Esophagus muscularis mucosa (tissue), 4 donors: ENCODE measurements at regions not wholly inside any gene's neighbourhood (a gene's known extent, or its start where the extent isn't known, plus 50 kb on each side); places are given as distances from the start of the nearest gene placed in this dataset.
"Not testable (repeated sequence)": the region's sequence is repeated elsewhere in the genome, so short reads cannot be mapped to it uniquely, and the experiment has no call there.

Experiments
- DNase-seq: peaks from one replicate; pipeline ENCODE4 v3.0.0-alpha.2; 2017; ENCODE audit errors: extremely low spot score
- H3K27ac ChIP-seq, 4 donors: fragments of 200-600 bp; sonication (generic); replicated peaks in 1 of 4; 1 replicate in 3 of 4; 2 replicates in 1 of 4; pipeline ENCODE4 v1.5.1; 2016 to 2019; ENCODE audit warnings: mild to moderate bottlenecking in 1 of 4
- H3K27me3 ChIP-seq, 4 donors: fragments of 200-600 bp; sonication (generic); one replicate each; pipeline versions ENCODE4 v1.5.1 to v1.6.0; 2016 to 2019
- H3K36me3 ChIP-seq, 4 donors: fragments of 200-600 bp; sonication (generic); one replicate each; pipeline ENCODE4 v1.5.1; 2016 to 2019
- H3K4me1 ChIP-seq, 4 donors: fragments of 200-600 bp; sonication (generic); one replicate each; pipeline ENCODE4 v1.5.1; 2016 to 2019
- H3K4me3 ChIP-seq, 4 donors: fragments of 200-600 bp; sonication (generic); 1 replicate in 2 of 4; 2 replicates in 2 of 4; pipeline ENCODE4 v1.5.1; 2016 to 2019; ENCODE audit warnings: mild to moderate bottlenecking in 4 of 4, moderate library complexity in 1 of 4
- H3K9me3 ChIP-seq, 4 donors: fragments of 200-600 bp; sonication (generic); 1 replicate in 3 of 4; 2 replicates in 1 of 4; pipeline ENCODE4 v1.5.1; 2016 to 2019
- EP300 ChIP-seq: sonication (generic); formaldehyde crosslinking; IDR thresholded peaks from one replicate; pipeline ENCODE4 v1.6.1; 2017; ENCODE audit warnings: antibody characterized with exemption
- POLR2A ChIP-seq: fragments of 450-650 bp; IDR thresholded peaks from one replicate; pipeline ENCODE4 v1.6.1; 2017; ENCODE audit warnings: antibody characterized with exemption, moderate library complexity, mild to moderate bottlenecking, low read depth
- POLR2AphosphoS5 ChIP-seq, 2 donors: sonication (generic); formaldehyde crosslinking; IDR thresholded peaks; one replicate each; pipeline ENCODE4 v1.6.1; 2017; ENCODE audit warnings: antibody characterized with exemption in 2 of 2
- WGBS: methylation state at CpG from one replicate; pipeline ENCODE4 v1.1.5; 2018; 5-methylcytosine and 5-hydroxymethylcytosine counted together
- intact Hi-C: fragments of 100-400 bp; cut with DNase I; formaldehyde crosslinking; loops from one replicate; pipeline ENCODE4 v1.15.1; 2023
- TF ChIP-seq, protein P1 (sequence below), 3 experiments: fragments of 200-600 bp in 2 of 3; fragments of 450-650 bp in 1 of 3; sonication (generic) in 2 of 3; IDR thresholded peaks; one replicate each; pipeline ENCODE4 v1.5.1; 2017 to 2019; ENCODE audit warnings: antibody characterized with exemption in 3 of 3, mild to moderate bottlenecking in 2 of 3, moderate library complexity in 1 of 3

DNA sequence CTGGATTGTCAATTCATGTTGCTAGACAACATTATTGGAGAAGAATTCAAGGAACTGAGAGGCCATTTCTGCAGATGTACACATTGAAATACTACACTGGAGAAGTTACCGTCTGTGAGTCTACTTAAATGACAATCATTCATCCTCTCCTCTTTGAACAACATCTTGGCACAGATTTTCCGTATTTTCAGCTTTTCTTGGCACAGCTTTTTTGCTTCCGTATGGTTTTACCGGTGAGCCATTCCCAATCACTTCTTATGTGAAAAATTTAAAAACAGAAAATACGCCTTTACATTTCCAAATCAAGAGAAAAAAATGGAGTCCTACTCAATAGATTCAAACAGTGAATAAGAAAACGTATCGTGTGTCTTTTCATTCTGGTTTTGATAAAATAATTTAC is 1493.7 kb downstream of the AMY1C start:
- 54% methylated on average over 7 of the region's 7 CpGs for WGBS
- no peak overlapping the region for H3K27ac ChIP-seq
- H3K27me3 ChIP-seq = no peaks in the 10 kb centered on the region
- no peak for DNase-seq
- H3K36me3 ChIP-seq = no peaks in the 10 kb centered on the region
- no peak for TF ChIP-seq POLR2AphosphoS5 (IDR thresholded peaks at IDR 0.05)
- no peak for TF ChIP-seq EP300
- H3K4me3 ChIP-seq = no peak overlapping the region
- H3K9me3 ChIP-seq = no peaks in the 10 kb centered on the region
- H3K4me1 ChIP-seq = no peaks in the 10 kb centered on the region
- intact Hi-C loops = no loop called here

DNA sequence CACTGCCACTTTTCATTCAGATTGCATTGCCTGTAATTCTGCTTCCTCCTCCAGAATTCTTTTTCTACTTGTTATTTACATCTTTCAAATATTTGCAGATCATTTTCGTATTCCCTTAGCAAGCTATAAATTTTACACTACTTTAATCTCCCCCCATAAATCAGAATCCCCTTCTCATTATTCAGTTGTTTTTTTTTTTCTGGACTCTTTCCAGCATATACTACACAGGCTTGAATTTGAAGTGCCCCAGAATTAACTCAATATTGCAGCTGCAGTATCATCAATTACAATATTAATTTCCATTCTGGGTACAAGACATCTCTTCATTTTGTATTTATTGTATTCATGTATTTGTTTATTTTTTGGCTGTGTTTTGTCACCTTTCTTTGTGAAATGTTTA is 1494.3 kb downstream of the AMY1C start:
- intact Hi-C loops = no loop called here
- Histone ChIP-seq H3K27me3 (no peaks in the 10 kb centered on the region), H3K9me3 (no peaks in the 10 kb centered on the region), H3K4me3 (no peak overlapping the region), H3K27ac (no peak overlapping the region), H3K36me3 (no peaks in the 10 kb centered on the region), H3K4me1 (no peaks in the 10 kb centered on the region)
- 14% methylated on average over 1 of the region's 1 CpG for WGBS
- TF ChIP-seq POLR2A = no peak
- TF ChIP-seq, protein P1, sequence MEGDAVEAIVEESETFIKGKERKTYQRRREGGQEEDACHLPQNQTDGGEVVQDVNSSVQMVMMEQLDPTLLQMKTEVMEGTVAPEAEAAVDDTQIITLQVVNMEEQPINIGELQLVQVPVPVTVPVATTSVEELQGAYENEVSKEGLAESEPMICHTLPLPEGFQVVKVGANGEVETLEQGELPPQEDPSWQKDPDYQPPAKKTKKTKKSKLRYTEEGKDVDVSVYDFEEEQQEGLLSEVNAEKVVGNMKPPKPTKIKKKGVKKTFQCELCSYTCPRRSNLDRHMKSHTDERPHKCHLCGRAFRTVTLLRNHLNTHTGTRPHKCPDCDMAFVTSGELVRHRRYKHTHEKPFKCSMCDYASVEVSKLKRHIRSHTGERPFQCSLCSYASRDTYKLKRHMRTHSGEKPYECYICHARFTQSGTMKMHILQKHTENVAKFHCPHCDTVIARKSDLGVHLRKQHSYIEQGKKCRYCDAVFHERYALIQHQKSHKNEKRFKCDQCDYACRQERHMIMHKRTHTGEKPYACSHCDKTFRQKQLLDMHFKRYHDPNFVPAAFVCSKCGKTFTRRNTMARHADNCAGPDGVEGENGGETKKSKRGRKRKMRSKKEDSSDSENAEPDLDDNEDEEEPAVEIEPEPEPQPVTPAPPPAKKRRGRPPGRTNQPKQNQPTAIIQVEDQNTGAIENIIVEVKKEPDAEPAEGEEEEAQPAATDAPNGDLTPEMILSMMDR (IDR thresholded peaks at IDR 0.05) = no peak
- TF ChIP-seq POLR2AphosphoS5 (IDR thresholded peaks at IDR 0.05) = no peak
- no peak for DNase-seq

DNA sequence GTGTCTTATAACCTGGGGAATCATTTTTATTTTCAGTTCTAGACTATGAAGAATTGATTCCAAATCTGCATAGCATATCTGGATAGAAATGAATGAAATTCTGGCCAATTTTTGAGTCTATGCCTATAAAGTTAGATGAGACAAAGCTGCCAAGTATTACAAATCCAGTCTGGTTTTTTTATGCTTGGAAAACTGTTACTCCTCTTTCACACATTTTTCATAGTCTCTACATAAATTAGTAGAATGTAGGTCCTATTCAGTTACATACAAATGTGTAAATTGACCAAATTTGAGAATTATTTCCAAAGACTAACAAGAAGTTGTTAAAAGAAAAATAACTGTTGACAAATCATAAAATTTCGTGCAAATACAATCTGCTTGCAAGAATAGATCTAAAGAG is 1505.2 kb downstream of the AMY1C start:
- Histone ChIP-seq H3K27ac (no peak overlapping the region), H3K27me3 (no peaks in the 10 kb centered on the region), H3K36me3 (no peaks in the 10 kb centered on the region), H3K4me3 (no peak overlapping the region), H3K9me3 (no peaks in the 10 kb centered on the region), H3K4me1 (no peaks in the 10 kb centered on the region)
- TF ChIP-seq EP300 (no peak), POLR2AphosphoS5 (IDR thresholded peaks at IDR 0.05) (no peak), POLR2A (no peak)
- TF ChIP-seq, protein P1 (IDR thresholded peaks at IDR 0.05) = no peak
- intact Hi-C loops = no loop called here
- no peak for DNase-seq
- 79% methylated on average over 1 of the region's 1 CpG for WGBS

DNA sequence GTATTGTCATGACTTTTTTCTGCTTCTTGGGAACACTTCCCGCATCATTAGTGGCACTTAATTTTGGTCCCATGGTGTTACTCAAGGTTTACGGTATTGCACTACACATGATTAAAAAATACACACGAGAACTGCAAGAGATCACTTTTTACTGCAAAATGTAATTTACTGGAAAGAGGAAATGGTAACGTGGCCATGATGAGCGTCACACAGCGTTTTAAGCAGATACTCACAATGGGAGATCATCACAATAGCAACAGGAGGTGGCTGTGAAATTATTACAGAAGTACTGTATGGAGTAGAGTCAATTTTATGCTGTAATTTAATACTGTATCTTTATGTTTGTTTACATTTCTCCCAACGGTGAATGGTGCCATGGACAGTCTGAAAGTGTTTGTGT is 1510.3 kb downstream of the AMY1C start:
- no peak for DNase-seq
- 79% methylated on average over 7 of the region's 7 CpGs for WGBS
- TF ChIP-seq, protein P1 (IDR thresholded peaks at IDR 0.05) = no peak
- TF ChIP-seq POLR2AphosphoS5 (IDR thresholded peaks at IDR 0.05) (no peak), EP300 (no peak), POLR2A (no peak)
- H3K27ac ChIP-seq = no peak overlapping the region
- intact Hi-C loops = no loop called here
- no peaks in the 10 kb centered on the region for H3K4me1 ChIP-seq
- H3K4me3 ChIP-seq = no peak overlapping the region
- no peaks in the 10 kb centered on the region for H3K27me3 ChIP-seq
- peaks cover 0 to 7% (median 2%) of the 10 kb centered on the region in 4 donors for H3K9me3 ChIP-seq
- no peaks in the 10 kb centered on the region for H3K36me3 ChIP-seq

DNA sequence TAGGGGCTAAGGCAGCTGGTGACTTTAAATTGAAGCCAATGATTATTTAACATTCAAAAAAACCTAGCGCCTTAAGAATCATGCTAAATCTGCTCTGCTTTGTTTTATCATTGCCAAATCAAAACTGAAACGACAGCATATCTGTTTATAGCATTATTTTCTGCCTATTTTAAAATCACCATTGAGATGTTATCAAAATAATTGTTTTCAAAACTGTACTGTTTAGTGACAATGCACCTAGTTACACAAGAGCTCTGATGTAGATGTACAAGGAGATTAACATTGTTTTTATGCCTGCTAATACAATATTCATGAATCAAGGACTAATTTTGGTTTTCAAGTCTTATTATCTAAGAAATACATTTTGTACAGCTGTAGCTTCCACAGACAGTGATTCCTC is 1521.3 kb downstream of the AMY1C start:
- H3K27ac ChIP-seq = no peak overlapping the region
- 71% methylated on average over 2 of the region's 2 CpGs for WGBS
- intact Hi-C loops = no loop called here
- H3K9me3 ChIP-seq = peaks cover 0 to 9% (median 0%) of the 10 kb centered on the region in 4 donors
- TF ChIP-seq, protein P1 (IDR thresholded peaks at IDR 0.05) = no peak
- no peak for TF ChIP-seq EP300
- no peak for TF ChIP-seq POLR2A
- no peak for TF ChIP-seq POLR2AphosphoS5 (IDR thresholded peaks at IDR 0.05)
- no peak overlapping the region for H3K4me3 ChIP-seq
- DNase-seq = no peak
- no peaks in the 10 kb centered on the region for H3K27me3 ChIP-seq
- H3K36me3 ChIP-seq = no peaks in the 10 kb centered on the region
- H3K4me1 ChIP-seq = no peaks in the 10 kb centered on the region

DNA sequence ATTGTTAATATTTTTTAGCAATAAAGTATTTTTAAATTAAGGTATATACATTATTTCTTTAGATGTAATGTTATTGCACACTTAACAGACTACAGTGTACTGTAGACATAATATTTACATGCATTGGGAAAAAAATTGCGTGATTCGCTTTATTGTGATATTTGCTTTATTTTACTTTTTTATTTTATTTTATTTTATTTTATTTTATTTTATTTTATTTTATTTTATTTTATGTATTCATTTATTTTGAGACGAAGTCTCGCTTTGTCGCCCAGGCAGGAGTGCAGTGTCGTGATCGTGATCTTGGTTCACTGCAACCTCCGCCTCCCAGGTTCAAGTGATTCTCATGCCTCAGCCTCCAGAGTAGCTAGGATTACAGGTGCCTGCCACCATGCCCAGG is 1522.7 kb downstream of the AMY1C start:
- H3K9me3 ChIP-seq, H3K27me3 ChIP-seq, H3K27ac ChIP-seq, intact Hi-C loops, H3K4me3 ChIP-seq, DNase-seq, H3K36me3 ChIP-seq, H3K4me1 ChIP-seq: not testable (repeated sequence)
- WGBS = 97% methylated on average over 8 of the region's 8 CpGs
